ENCODE measurements at regions not wholly inside any gene's neighbourhood (a gene's known extent, or its start where the extent isn't known, plus 50 kb on each side); places are given as distances from the start of the nearest gene placed in this dataset.

GRCh38 chr20:11094196-11094595 lies 420.4 kb upstream of the JAG1 start:
- TF ChIP-seq RFX5 (IDR thresholded peaks at IDR 0.05; ENCODE audit: low read depth, low read length): no peak
- no peak for TF ChIP-seq NFIC (IDR thresholded peaks at IDR 0.05; ENCODE audit: low read length)
- no peak for TF ChIP-seq CTCF (CRISPR knock-in tag; IDR thresholded peaks at IDR 0.05)
- TF ChIP-seq SALL2 (CRISPR knock-in tag; IDR thresholded peaks at IDR 0.05): no peak
- TF ChIP-seq FOXA3 (CRISPR knock-in tag; IDR thresholded peaks at IDR 0.05): no peak
- TF ChIP-seq EZH2 (conservative IDR thresholded peaks at IDR 0.05; ENCODE audit: low read depth, low read length): no peak
- TF ChIP-seq CREB1 (IDR thresholded peaks at IDR 0.05): no peak
- TF ChIP-seq CREB1 (CRISPR knock-in tag; IDR thresholded peaks at IDR 0.05): no peak
- no peak for TF ChIP-seq SRSF1 (optimal IDR thresholded peaks at IDR 0.05; ENCODE audit: low read depth, low read length)
